ENCODE measurements at regions not wholly inside any gene's neighbourhood (a gene's known extent, or its start where the extent isn't known, plus 50 kb on each side); places are given as distances from the start of the nearest gene placed in this dataset.

DNA sequence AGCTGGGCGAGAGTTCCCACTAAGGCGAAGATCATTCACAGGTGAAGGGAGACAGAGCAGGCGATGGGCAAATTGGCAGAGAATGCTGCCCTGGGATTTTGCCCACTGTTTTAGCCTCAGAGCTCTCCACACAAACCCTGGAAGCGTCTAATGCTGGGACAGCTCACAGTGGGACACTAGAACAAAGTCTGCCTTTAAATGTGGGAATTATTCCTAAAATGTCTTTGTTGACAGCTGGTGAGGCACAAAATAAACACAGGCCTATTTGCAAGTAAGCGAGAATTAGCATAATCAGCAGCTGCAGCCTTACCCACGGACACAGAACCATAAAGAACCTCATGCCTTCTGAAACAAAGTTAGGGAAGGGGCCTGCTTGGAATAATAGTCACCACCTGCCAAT lies 824.5 kb downstream of the AACS start:
- no peaks in the 10 kb centered on the region for H3K27me3 ChIP-seq (replicated peaks; ENCODE audit: control insufficient read depth, insufficient read depth, low read length)

GRCh38 chr12:125890366-125890905 lies 825.2 kb downstream of the AACS start:
- no peak overlapping the region for H3K4me3 ChIP-seq (replicated peaks; ENCODE audit: low read depth, low read length)

More for the DNA sequence above, 824.5 kb downstream of the AACS start:
- TF ChIP-seq, protein P1, sequence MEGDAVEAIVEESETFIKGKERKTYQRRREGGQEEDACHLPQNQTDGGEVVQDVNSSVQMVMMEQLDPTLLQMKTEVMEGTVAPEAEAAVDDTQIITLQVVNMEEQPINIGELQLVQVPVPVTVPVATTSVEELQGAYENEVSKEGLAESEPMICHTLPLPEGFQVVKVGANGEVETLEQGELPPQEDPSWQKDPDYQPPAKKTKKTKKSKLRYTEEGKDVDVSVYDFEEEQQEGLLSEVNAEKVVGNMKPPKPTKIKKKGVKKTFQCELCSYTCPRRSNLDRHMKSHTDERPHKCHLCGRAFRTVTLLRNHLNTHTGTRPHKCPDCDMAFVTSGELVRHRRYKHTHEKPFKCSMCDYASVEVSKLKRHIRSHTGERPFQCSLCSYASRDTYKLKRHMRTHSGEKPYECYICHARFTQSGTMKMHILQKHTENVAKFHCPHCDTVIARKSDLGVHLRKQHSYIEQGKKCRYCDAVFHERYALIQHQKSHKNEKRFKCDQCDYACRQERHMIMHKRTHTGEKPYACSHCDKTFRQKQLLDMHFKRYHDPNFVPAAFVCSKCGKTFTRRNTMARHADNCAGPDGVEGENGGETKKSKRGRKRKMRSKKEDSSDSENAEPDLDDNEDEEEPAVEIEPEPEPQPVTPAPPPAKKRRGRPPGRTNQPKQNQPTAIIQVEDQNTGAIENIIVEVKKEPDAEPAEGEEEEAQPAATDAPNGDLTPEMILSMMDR (IDR thresholded peaks at IDR 0.05; ENCODE audit: insufficient read depth, low read length, poor library complexity, severe bottlenecking), result no peak
- Histone ChIP-seq H3K4me3 (replicated peaks; ENCODE audit: low read depth, low read length) (no peak overlapping the region), H3K36me3 (ENCODE audit: control insufficient read depth, insufficient read depth, low read length) (no peaks in the 10 kb centered on the region)
- no peak for DNase-seq (ENCODE audit: extremely low read depth, insufficient read length)

GRCh38 chr12:125890971-125891370 lies 825.7 kb downstream of the AACS start:
- Histone ChIP-seq H3K36me3 (ENCODE audit: control insufficient read depth, insufficient read depth, low read length) (no peaks in the 10 kb centered on the region), H3K4me3 (replicated peaks; ENCODE audit: low read depth, low read length) (no peak overlapping the region), H3K27me3 (replicated peaks; ENCODE audit: control insufficient read depth, insufficient read depth, low read length) (no peaks in the 10 kb centered on the region)
- TF ChIP-seq, protein P1 (IDR thresholded peaks at IDR 0.05; ENCODE audit: insufficient read depth, low read length, poor library complexity, severe bottlenecking), result no peak
- DNase-seq (ENCODE audit: extremely low read depth, insufficient read length), result no peak

More at GRCh38 chr12:125890366-125890905, 825.2 kb downstream of the AACS start:
- Histone ChIP-seq H3K36me3 (ENCODE audit: control insufficient read depth, insufficient read depth, low read length) (no peaks in the 10 kb centered on the region), H3K27me3 (replicated peaks; ENCODE audit: control insufficient read depth, insufficient read depth, low read length) (no peaks in the 10 kb centered on the region)
- no peak for DNase-seq (ENCODE audit: extremely low read depth, insufficient read length)
- TF ChIP-seq, protein P1 (IDR thresholded peaks at IDR 0.05; ENCODE audit: insufficient read depth, low read length, poor library complexity, severe bottlenecking), result no peak

DNA sequence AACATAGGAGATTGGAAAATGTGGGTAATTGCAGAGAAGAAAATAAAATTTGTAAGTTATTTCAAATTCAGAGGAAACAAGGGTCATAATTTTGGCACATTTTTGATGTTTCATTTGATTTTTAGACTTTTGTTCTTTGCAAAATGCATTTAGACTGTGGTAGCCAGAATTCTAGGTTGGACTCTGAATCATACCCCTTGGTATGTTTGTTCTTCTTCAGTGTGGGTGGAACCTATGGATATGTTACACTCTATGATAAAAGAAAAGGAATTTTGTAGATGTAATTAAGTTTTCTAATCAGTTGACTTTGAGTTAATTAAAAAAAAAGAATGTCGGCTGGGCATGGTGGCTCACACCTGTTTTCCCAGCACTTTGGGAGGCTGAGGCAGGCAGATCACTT lies 827.0 kb downstream of the AACS start:
- H3K27me3 ChIP-seq (replicated peaks; ENCODE audit: control insufficient read depth, insufficient read depth, low read length), result no peaks in the 10 kb centered on the region
- TF ChIP-seq, protein P1 (IDR thresholded peaks at IDR 0.05; ENCODE audit: insufficient read depth, low read length, poor library complexity, severe bottlenecking), result no peak
- H3K4me3 ChIP-seq (replicated peaks; ENCODE audit: low read depth, low read length), result no peak overlapping the region
- H3K36me3 ChIP-seq (ENCODE audit: control insufficient read depth, insufficient read depth, low read length), result no peaks in the 10 kb centered on the region
- DNase-seq (ENCODE audit: extremely low read depth, insufficient read length), result no peak

DNA sequence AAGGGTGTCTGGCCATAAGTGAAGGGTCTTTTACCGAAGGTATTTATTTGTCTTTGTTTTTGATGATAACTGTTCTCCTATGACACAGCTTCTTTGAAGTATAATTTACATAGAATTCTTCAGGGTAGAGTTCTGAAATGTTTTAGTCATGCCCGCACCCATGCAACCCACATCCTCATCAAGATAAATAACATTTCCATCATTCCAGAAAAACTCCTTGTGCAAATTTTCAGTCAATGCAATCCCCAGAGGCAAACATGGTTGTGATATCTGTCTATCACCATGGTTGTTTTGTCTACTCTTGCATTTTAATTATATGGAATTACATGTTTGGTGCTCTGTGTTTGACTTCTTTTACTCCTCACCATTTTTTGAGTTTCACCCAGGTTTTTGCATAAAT lies 837.8 kb downstream of the AACS start:
- no peak for DNase-seq (ENCODE audit: extremely low read depth, insufficient read length)
- TF ChIP-seq, protein P1 (IDR thresholded peaks at IDR 0.05; ENCODE audit: insufficient read depth, low read length, poor library complexity, severe bottlenecking), result no peak
- no peak overlapping the region for H3K4me3 ChIP-seq (replicated peaks; ENCODE audit: low read depth, low read length)
- no peaks in the 10 kb centered on the region for H3K27me3 ChIP-seq (replicated peaks; ENCODE audit: control insufficient read depth, insufficient read depth, low read length)
- no peaks in the 10 kb centered on the region for H3K36me3 ChIP-seq (ENCODE audit: control insufficient read depth, insufficient read depth, low read length)

- no peak for DNase-seq (ENCODE audit: extremely low read depth, insufficient read length)
- TF ChIP-seq, protein P1 (IDR thresholded peaks at IDR 0.05; ENCODE audit: insufficient read depth, low read length, poor library complexity, severe bottlenecking), result no peak
- H3K4me3 ChIP-seq (replicated peaks; ENCODE audit: low read depth, low read length), result no peak overlapping the region
Observed at GRCh38 chr12:125907351-125907750, 842.1 kb downstream of the AACS start.

More at GRCh38 chr12:125907351-125907750, 842.1 kb downstream of the AACS start:
- Histone ChIP-seq H3K27me3 (replicated peaks; ENCODE audit: control insufficient read depth, insufficient read depth, low read length) (no peaks in the 10 kb centered on the region), H3K36me3 (ENCODE audit: control insufficient read depth, insufficient read depth, low read length) (no peaks in the 10 kb centered on the region)

Data from GM06990 (cell line).